NOMO-1 treated with DMSO at 0.1 percent for 48 hours (cell line): ENCODE measurements at regions not wholly inside any gene's neighbourhood (a gene's known extent, or its start where the extent isn't known, plus 50 kb on each side); places are given as distances from the start of the nearest gene placed in this dataset.

ENCODE experiments used
- DNase-seq: peaks from one replicate; lab custom pipeline; 2025; ENCODE audit not compliant: unreplicated experiment; lab: John Stamatoyannopoulos, UW

DNA sequence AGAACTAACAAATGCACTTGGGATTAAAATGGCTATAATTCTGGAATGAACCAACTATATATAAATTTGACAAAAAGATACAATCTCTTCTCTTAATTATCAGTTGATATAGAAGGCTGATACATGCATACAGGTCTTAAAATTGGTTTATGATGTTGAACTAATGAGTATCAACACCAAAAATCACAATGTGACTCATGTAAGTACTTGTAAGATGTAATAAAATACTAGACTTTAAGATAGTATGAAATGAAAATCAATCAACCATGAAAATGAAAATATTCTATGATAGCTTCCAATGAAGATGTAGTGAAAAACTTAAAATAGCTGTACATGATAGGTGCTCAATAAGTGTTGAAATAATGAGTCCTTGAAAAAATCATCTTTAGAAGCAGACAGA lies 116.6 kb upstream of the SOX5 start:
- no peak for DNase-seq

DNA sequence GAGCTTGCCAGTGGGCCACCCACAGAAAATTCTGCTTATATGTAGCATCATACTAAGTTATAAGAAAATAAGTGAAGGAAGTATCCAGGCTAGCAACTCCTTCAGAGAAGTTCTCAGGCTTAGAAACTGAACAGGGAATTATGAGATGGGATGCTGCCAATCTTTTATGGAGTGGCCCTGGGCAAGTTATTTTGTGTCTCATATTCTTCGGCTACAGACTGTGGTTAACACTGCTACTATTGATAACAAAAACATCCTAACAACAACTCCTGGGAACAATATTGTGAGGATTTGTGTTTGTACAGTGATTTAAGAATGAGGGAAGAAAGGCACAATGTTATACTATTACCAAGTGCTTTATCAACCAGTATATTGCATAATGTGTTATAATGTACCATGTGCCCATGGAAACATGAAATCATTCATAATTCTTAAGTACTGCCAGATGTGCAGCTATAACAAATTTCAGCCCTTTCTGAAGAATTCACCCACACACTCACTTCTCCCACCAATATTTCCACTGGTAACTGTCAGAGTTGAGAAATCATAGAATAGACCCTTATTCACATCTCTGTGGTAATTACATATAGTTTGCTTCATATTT lies 113.3 kb upstream of the SOX5 start:
- no peak for DNase-seq

DNA sequence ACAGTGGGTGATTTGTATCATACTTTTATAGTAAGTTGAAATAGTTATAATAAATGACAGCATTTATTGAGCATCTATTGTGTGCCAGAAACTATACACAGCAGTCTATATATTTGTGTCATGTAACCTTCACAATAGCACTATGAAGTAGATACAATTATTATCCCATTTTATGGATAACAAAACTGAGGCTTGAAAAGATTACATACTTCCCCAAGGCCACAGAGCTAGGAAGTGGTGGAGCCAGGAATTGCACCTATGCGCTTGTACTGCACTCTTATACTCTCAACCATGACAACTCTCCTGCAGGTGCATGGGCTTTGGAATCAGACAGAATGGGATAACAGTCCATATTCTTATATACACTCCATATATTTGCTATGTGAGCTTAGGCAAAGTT lies 110.6 kb upstream of the SOX5 start:
- no peak for DNase-seq

DNA sequence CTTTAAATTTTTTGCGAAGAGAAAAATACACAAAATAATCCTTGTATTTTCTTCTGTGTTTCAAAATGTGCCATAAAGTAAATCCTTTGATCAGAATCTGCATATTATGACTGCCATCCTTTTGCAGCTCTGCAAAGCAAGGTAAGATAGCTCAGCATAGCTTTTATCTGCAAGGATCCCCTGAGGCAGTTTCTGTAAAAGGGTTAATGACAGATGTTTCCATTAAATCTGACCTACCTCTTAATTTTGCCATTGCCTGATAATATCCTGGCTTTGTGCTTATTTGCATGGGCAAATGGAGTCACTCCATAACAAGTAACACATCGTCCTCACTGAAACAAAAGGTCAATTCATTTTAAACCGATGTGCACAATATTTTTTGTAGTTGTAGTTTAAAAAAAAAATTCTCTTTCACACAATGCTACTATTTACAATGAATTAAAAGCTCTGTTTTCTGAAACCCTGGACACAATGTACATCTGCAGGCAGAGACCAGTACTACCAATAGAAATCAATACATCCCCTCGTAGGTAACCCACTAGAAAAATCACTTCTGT lies 108.5 kb upstream of the SOX5 start:
- DNase-seq: no peak

DNA sequence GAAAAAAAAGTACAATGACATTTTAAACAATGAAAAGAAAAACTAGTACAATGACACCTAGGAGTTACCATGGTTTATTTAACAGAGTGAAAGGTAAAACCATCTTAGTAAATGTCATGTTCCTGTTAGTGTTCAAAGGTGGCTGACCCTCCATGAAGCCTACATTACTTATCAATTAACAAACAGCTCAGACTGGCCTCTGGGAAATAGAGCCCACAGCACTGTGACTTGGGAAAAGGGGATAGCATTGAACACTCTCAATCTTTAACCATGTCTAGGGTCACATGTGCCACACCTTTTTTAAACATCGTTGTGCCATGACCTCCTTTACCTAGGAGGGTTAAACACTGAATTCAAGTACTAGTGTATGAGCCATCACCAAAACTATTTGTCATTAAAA lies 106.3 kb upstream of the SOX5 start:
- no peak for DNase-seq

DNA sequence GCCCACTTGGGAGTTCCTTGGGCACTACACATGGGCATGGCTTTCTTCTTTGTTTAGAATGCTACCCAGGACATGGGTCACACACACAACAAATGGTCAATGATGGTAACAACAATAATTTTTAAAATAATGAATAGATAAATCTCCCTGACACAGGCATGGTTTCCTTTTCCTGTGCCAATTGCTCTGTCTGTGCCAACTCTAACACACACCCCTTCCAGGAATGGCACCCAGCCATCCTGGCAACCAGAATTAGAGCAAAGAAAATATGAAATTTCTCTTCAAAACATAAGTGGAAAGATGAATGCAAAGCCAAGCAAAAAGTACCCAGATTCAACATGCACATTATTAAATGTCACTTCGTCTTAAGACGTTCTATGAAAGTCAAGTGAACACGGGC lies 104.9 kb upstream of the SOX5 start:
- DNase-seq: no peak

DNA sequence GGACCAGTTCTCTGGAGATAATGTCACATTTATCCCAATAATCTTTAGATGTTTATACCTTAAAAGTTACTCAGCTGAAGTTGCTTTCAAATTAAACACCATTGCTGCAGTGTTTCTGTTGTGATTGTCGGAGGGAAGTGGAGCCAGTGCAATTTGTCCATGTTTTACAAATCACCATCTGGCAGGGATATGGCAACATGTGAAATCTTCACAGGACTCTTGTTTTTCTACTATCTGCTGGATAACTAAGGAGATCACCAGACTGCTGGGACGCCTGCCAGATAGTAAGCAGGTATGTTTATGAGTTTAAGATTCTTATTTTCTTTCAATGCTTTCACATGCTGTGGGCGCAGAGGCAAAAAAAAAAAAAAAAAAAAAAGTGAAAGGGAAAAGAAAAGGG lies 100.3 kb upstream of the SOX5 start:
- DNase-seq: no peak

DNA sequence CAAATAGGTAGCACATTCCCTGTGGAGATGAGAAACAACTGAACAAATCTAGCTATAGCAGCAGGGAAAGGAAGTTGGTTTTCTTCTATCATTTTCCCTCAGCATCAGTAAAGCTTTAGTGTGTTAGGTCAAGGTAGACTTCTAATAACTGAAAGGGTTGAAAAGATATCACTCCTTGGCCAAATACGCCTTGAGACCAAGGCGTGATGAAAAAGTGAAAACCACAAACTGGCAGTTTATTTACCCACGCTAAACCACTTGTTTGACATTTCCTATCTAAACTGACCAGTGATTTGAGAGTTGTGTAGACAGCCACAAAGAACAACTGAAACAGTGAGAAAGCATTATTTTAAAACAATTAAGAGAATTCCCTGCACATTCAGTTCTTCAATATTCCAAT lies 99.6 kb upstream of the SOX5 start:
- no peak for DNase-seq

DNA sequence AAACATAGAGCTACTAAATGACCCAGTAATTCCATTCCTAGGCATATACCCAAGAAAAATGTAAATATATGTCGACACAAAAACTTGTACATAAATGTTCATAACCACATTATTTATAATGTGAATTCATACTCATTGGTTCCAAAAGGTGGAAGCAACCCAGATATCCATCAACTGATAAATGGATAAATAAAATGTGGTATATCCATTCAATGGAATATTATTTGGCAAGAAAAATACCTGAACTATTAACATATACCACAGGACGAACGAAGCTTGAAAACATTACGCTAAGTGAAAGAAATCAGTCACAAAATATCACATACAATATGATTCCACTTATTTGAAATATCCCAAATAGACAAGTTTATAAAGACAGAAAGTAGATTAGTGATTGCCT lies 99.0 kb upstream of the SOX5 start:
- DNase-seq: no peak

DNA sequence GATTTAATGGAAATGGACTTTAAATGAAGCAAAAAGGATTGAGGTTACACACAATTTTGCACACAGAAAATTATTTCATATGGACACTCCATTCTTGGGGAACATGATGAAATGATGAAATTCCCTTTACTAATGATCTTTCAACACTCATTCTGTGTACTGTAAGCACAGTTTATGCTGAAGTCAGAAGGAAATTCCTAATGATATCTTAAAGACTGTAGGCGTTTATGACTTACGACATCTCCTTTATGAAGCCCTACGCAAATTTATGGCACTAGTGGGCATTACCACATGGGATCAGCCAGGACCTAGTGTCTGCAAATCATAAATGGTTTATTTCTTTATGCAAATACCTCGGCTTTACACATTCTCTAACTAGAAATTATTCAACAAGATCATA lies 97.9 kb upstream of the SOX5 start:
- DNase-seq: no peak

DNA sequence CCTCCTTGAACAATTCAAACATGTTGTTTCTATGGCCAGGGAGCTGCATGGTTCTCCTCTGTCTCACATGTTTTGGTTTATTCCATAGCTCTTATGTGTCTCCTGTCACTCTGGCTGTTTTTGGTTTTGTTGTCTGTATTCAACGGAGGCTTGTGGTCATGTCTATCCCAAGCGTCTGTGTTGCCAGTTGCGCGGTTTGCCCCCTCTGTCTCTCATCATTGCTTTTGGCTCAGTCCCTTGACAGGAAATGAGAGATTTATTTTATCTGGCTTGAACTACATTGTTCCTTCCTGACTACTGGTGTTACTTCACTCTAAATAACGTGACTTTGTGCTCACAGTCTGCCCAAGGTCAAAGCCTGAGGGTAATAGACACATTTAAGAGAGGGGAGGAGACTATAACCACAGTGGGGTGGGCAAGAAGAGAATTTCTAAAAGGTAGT lies 96.4 kb upstream of the SOX5 start:
- DNase-seq: peak; percentile 62

DNA sequence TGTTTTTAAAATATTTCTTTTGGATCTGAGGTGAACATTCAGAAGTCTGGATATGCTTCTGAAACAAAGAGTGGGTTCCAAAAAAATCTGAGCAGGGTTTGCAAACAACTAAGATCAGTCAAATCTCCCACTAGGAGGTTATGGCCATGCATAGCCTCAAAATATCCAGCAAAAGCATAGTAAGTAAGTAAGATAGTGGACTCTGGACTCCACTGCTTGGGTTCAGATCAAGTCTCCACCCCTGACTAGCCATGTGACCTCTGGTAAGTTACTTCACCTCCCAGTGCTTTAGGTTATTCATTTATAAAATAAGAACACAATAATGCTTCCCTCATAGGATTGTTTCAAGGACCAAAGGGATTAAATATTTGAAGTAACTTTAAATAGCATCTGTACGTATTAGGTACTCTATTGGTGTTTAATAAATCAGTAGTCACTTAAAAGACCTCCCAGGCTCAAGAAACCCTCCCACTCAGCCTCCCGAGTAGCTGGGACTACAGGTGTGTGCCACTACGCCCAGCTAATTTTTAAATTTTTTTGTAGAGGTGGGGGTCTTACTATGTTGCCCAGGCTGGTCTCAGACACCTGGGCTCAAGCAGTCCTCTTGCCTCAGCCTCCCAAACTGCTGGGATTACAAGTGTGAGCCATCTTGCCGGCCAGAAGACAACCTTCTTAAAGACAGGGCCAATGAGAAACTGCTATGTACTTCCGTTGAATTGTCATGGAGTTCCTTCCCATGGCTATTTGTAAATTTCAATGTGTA lies 95.7 kb upstream of the SOX5 start:
- no peak for DNase-seq

DNA sequence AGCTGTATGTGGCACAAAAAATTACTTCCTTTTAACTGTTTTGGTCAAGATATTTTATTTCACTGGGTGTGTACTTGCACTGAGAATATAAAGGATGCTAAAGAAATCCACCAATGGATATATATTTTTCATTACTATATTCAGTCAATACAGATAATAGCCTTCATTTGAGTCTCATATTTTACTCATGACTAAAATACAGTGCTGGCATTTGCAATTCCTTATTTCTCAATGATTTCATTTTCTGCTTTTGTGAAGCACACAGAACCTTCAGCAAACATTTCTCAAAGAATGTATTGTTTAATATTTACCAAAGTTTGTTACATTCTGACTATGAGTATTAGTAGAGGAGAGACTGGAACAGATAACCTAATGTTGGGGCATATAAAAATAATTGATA lies 93.2 kb upstream of the SOX5 start:
- DNase-seq: no peak

DNA sequence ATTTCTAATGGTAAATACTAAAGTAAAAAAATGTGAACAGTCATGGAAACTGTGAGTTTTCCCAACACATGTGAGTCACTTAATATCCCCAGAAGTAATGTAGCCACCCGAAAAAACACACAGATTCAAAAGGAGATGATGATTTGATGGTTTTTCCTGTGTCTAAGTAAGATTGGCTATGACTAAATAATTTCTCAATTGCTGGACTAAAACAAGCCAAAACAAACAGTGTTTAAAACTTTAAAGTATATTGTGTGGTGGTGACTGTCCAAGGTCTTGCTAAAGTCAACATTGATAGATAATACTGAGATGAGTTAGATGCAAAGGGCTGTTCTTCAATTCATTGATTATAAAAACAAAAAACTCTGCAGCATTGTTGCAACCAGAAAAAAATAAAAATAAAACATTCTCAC lies 89.6 kb upstream of the SOX5 start:
- DNase-seq: no peak

DNA sequence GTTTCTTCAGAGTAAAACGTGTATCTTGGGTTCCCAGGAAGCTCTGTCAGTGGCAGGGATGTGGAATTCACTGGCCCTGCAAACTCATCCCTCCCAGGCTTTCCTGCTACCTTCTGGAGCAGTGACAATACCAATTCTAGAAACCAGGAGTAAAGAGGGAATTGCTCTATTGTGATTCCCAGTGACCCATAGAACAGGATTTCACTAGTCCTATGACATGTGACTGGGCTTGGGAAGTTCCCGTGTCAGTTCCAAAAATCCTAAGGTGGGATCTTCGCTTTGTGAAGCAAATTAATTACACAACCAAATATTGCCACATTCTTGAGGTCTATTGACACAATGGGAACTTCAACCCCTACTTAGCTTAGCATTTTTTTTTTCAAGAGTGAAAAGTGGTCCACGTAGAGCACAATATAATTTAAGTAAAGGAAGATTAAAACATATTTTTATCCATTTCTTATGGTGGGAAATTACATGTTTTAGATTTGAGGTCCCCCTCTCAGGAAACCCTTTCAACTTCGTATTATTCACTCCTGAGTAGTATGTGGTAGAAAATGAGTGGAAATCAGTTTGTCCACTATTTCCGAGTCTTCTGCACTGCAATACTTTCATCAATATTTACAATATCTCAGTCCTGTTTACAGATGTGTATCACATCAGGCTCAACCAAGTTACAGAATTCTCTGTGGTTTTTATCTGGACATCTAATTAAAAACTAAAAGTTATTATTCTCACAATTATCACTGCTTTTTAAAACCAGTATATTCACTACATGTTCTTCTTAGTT lies 88.9 kb upstream of the SOX5 start:
- DNase-seq: no peak

DNA sequence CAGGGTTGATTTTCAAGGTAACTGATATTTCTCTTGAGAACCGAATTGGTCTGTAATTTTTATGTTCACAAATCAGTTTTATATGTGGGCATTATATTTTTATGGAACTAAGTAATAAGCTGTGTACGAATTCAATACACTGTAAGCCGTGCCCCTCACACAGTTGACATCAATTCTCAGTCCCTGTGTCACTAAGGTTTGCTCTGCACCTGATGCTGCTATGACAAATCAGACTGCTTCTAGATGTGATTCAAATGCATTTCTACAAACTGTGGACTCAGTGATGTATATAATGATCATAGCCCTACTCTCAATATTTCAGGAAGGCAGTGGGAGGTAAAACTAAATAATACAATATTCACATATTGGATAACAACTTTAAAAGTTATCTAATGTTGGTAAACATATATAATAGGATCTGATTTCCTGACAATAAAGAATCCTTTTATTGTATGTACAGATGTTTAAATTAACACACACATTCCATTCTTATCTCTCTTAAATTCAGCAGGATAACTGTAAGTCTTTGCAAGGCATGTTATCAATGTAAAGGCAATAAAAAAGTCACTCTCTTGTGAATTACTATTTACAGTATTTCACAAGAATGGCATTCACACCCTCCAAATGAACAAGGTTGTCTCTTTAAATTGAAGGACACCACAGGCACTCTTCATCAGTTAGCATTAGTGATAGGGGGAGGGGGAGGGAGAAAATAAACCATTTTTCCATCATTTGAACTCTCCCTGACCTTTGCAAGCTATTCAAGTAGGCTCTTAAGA lies 87.2 kb upstream of the SOX5 start:
- no peak for DNase-seq

DNA sequence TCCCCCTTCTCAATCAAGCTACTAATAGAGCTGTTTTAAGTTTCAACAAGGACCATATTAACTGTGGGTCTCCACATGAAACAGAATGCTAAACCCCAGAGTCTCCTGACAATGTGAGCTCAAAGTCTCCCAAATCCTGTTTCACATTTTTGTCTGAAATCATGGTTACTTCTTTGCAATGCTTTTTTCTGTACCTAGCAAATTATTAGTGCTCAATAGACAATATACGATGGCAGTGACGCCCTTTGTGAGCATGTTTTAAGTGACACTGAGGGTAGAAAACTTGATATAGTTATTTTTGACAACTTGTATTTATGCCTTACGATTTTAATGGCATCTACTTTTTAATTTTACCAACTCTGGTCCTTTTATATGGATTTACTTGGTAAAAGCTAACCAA lies 85.4 kb upstream of the SOX5 start:
- no peak for DNase-seq

DNA sequence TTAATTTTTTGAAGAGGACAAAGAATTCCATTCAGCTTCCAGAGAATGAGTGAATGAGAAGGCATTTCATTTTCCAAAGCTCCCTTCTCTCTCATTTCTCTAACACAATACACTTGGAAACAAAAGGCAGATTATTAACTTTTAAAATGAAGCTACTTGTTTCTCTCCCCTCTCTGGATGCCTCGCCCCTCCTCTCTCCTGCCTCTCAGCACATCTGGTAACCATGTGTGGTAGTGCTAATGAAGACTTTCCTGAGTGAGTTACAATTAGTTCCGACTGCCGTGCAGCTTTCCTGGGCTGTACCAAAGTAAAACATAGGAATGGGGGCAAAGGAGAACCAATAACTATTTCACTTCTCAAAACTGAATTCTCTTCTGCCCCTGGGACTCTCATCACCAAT lies 84.7 kb upstream of the SOX5 start:
- DNase-seq: no peak

DNA sequence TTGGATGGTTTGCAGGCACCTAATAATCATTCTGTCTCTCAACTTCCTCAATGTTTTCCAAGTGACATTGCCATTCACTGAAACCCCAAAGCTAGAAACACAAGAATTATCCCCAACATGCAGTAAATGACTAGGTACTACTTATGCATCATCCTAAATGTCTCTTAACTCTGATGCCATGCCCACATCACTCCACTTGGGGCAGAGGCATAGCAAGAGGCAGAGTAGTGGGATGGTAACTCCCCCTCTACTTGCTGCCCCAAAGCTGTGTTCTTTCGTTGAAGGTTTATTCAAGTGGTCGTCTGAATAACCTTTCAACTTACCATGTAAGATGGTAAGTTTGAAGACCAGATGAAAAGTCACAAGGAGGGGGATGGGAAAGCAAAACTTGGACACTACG lies 77.9 kb upstream of the SOX5 start:
- no peak for DNase-seq

DNA sequence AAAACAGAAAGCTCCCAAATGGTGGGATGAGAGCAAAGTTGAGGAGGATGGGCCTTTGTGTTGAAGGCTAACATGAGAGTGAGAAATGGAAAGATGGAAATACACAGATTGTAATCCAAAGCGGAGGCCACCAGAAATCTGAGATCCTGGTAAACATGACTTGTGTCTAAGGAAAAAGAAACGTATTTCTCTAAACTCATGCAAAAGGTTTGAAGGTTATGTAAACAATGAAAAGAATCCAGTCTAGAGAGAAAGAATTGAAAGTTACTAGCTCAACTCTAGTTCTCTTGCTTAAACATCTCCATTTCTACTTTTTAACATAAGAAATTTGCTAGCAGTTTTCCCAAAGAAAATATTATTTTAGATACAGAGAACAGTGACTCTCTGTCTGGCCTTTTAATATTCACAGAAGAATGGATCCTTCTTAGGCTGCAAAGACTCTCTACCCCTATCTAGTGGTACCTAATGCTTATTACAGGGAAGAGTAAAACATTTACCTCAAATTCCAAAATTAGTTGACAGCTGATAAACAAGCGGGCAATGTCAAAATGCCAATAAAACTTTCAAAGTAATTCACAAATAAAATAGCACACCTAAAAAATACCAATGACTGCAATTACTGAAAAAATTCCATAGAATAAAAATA lies 75.8 kb upstream of the SOX5 start:
- no peak for DNase-seq

DNA sequence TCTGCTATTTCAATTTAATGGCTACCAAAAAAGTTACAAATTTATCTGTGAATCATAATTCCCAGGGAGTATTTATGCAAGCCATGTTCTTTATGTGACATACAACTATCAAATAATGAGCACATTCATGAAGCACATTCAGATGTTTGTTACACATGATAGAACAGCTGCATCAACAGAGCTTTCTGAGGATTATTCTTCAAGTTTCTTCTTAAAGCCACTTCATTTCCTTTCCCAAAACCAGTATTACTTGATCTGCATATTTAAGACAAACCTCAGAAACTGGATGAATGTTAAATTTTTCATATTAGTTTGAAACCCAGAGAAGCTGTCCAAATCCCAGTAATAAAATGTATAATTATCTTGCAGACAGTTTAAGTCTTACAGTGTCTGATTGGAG lies 73.6 kb upstream of the SOX5 start:
- DNase-seq: no peak
